NCI-H1092 treated with DMSO at 0.1 percent for 48 hours (cell line): ENCODE measurements at regions not wholly inside any gene's neighbourhood (a gene's known extent, or its start where the extent isn't known, plus 50 kb on each side); places are given as distances from the start of the nearest gene placed in this dataset.
"Not testable (repeated sequence)": the region's sequence is repeated elsewhere in the genome, so short reads cannot be mapped to it uniquely, and the experiment has no call there.

ENCODE experiments used
- DNase-seq: peaks from one replicate; lab custom pipeline; 2025; lab: John Stamatoyannopoulos, UW

DNA sequence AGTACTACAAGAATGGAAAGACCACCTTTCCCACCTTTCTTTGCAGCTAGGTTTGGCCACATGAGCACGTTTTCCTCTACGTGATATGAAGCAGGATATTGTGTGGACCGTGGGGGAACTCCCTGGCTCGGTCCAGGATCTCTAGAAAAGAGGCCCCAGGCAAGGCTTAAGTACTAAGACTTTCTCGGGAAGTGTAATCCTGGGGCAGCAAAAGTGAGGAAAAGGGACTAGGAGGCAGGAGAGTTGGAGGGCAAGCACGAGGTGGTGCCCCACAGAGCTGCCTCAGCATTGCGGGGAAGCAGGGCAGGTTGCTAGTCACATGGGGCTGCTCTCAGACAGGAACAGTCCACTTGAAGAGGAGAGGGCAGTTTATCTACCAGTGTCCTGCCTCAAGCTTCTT is 235.1 kb downstream of the GADD45G start:
- DNase-seq, result no peak

DNA sequence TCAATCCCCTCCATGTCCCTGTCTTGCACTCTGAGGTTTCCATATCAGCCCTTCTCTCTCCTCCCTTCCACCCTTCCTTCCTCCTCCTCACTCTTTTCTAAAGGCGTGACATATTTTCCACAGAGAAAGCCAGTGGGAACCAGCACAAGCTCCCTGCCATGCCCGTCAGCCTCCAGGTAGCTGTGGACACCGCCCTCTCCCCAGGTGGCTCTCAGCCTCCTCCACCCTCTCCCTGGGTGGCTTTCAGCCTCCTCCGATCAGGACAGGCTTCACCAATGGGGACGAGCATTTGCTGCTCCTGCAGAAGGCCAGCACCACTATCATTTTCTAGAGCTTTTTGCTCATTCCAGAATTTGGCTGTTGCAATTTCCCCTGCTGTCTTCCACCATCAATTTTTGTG is 236.6 kb downstream of the GADD45G start:
- DNase-seq, result no peak

DNA sequence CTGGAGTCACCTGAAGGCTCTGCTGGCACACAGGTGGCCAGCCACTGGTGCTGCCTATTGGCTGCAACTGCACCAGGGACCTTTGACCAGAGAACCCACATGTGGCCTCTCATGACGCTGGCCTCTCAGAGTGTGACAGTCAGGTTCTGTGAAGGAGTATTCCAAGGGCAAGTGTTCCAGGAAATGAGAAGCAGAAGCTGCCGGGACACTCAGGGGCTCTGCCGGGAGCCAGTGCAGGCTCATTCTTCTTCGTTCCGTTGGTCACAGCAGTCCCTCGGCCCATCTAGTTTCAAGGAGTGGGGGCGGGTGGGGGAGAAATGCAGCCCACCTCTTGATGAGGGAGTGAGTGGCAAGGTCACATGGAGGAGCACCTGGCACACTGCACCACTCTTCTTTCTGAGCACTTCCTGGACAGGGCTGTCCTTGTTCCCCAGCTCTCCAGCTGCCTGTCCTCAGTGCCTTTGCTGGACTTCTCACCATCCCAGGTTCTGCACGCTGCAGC is 237.5 kb downstream of the GADD45G start:
- no peak for DNase-seq

- no peak for DNase-seq
Observed at GRCh38 chr9:89843074-89843473, 238.3 kb downstream of the GADD45G start.

- no peak for DNase-seq
Observed at GRCh38 chr9:89843591-89843990, 238.8 kb downstream of the GADD45G start.

GRCh38 chr9:89844075-89844474 is 239.3 kb downstream of the GADD45G start:
- no peak for DNase-seq

- peak; percentile 27 for DNase-seq
Observed at GRCh38 chr9:89844535-89844934, 239.7 kb downstream of the GADD45G start.

- DNase-seq, result no peak
Observed at GRCh38 chr9:89845321-89845720, 240.5 kb downstream of the GADD45G start.

DNA sequence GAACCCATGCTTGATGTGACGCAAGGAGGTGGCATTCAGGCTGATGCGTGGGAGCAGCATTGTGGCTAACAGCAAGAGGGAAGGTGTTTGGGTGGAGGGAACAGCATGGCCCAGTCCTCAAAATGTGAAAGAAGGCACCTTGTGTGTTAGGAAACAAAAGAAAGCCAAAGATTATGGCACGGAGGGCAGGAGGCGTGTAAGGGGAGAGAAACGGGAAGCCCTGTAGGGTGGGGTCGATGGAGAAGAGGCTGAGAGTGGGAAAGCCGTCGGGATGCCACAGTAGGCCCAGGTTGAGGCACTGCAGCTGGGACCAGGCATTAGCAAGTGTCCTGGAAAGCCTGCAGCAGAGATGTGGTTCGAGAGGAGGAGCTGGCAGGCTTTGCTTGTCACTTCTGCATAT is 241.1 kb downstream of the GADD45G start:
- DNase-seq, result no peak

- DNase-seq, result no peak
Observed at GRCh38 chr9:89848060-89849040, 243.5 kb downstream of the GADD45G start.

DNA sequence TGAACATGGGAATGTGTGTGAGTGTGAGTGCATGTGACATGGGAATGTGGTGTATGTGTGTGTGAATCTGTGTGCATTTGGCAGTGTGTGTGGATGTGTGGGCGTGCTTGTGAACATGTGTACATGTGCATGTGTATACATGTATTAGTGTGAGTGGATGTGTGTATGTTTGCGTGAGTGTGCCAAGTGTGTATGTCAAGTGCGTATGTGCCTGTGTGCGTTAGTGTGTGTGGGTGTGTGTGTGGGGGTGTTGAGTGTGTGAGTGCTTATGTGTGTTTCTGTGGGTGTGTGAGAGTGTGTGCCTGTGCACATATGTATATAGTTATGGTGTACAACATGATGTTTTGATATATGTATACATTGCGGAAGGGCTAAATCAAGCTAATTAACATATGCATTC is 244.3 kb downstream of the GADD45G start:
- no peak for DNase-seq

DNA sequence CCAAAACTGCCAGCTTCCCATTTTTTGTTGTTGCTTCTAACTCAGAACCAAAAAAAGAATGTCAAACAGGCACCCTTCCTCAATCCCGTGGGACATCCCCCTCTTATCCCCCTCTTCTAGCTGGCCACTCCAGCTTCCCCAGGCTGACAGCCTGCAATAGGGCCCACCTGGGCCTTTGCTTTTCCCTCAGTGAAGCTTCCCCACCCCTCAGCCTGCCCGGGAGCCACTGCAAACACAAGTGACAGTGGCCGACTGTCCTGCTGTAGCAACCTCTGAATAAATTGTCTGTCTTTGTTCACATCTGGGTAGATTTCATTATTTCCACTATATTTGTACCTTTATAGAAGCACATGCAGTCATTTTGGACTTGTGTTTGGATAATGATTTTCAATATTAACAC is 245.3 kb downstream of the GADD45G start:
- DNase-seq, result no peak

GRCh38 chr9:89850631-89851325 is 246.0 kb downstream of the GADD45G start:
- DNase-seq, result no peak

DNA sequence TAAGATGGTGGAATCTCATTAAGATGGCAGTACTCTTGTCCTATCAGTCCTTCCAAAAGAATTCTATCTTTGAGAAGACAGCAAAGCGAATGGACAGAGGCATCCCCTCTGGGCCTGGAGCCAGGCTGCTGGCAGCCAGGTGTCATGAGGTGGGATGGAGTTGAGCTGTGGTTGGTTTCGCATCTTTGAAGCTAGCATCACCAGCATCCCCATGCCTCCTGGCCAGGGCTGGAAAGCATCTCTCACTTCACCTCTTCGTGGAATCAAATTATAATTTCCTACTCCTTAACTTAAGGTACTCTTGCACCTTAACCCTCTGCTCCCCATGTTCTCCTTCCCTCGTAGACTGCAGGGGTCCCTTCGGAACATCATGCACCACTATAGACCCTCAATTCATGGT is 248.3 kb downstream of the GADD45G start:
- DNase-seq, result no peak

- no peak for DNase-seq
Observed at GRCh38 chr9:89853931-89854330, 249.1 kb downstream of the GADD45G start.

- DNase-seq, result no peak
Observed at GRCh38 chr9:89854715-89855475, 250.1 kb downstream of the GADD45G start.

DNA sequence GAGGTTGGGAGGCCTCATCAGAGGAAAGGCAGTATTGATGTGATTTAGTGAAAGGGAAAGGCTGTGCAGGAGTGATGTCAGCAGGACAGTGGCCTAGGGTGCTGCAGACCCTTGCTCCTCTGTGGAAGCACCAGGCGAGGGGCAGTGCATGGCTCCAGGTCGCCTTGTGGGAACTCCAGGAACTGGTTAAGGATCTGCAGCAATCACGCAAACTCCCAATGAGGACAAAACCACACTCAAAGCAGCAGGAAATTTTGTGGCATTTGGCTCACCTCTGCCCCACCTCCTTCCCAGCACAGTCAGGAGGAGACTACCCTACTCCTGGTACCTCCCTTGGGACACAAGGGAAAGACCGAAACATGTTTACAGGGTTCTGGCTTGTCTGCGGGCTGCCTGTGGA is 251.5 kb downstream of the GADD45G start:
- DNase-seq, result not testable (repeated sequence)

DNA sequence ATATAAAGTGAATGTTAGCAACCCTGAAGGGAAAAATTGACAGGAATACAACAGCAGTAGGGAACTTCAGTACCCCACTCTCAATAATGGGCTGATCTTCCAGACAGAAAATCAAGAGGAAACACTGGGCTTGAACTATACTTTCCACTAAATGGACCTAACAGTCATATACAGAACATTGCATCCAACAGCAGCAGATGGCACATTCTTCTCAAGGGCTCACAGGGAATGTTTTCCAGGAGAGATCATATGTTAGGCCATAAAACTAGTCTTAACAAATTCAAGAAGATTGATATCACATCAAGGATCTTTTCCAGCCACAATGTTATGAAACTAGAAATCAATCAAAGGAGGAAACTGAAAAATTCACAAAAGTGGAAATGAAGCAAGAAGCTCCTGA is 252.1 kb downstream of the GADD45G start:
- not testable (repeated sequence) for DNase-seq

- DNase-seq, result not testable (repeated sequence)
Observed at GRCh38 chr9:89859842-89860241, 255.0 kb downstream of the GADD45G start.

DNA sequence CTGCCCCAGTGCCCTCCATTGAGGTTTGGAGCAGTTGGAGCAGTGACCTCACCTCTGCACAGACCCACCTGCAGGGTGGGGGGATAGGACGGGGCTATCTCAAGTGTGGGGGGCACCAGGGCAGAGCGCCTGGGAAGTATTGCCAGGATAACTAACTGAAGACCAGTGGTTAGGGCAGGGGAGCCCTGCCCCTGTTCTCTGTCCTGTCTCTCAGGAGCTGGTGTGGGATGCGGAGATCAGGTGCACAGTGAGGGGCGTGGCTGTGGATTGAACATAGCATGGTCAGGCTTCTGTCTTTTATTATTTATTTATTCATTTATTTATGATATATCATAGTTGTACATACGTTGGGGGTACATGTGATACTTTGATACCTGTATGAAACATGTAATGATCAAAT is 256.6 kb downstream of the GADD45G start:
- not testable (repeated sequence) for DNase-seq

DNA sequence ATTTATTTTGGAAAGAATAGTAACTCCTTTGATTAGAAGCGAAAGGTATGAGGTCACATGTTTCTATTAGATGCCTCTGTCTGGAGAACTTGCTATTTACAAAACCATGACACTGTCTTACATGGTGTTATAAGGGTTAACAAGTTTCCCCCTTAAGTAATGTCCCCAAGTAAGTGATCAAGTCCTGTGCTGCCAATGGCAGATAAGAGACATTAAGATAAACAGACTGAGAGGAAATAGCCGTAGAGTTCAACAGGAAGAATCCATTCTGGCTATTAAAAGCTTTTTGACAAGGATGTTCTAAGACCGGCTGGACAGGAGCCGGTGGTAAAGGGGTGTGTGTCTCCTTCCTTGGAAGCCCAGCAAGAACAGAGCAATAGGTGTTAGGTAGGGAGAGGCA is 257.5 kb downstream of the GADD45G start:
- no peak for DNase-seq

- no peak for DNase-seq
Observed at GRCh38 chr9:89863141-89863540, 258.3 kb downstream of the GADD45G start.
